ENCODE measurements at regions not wholly inside any gene's neighbourhood (a gene's known extent, or its start where the extent isn't known, plus 50 kb on each side); places are given as distances from the start of the nearest gene placed in this dataset.

- TF ChIP-seq CTCF (IDR thresholded peaks at IDR 0.05) (no peak), EP300 (IDR thresholded peaks at IDR 0.05) (no peak)
These were observed 491.7 kb upstream of the PIK3R1 start for GRCh38 chr5:67723873-67724272.

Data from stomach (tissue), 4 donors.